HEK293T (cell line): ENCODE measurements at regions not wholly inside any gene's neighbourhood (a gene's known extent, or its start where the extent isn't known, plus 50 kb on each side); places are given as distances from the start of the nearest gene placed in this dataset.

Source experiments
- ARNT ChIP-seq: fragments of 450-650 bp; IDR thresholded peaks from 2 replicates; pipeline ENCODE4 v1.6.1; 2017; ENCODE audit warnings: mild to moderate bottlenecking
- BHLHE40 ChIP-seq: fragments of 450-650 bp; IDR thresholded peaks from 2 replicates; pipeline ENCODE4 v1.6.1; 2016; ENCODE audit warnings: mild to moderate bottlenecking, moderate library complexity, borderline replicate concordance
- ELF4 ChIP-seq: fragments of 450-650 bp; IDR thresholded peaks from 2 replicates; pipeline ENCODE4 v1.6.1; 2017; ENCODE audit warnings: antibody characterized with exemption
- FOXA1 ChIP-seq: fragments of 450-650 bp; IDR thresholded peaks from 2 replicates; pipeline ENCODE4 v1.6.1; 2016; ENCODE audit warnings: mild to moderate bottlenecking
- FOXK2 ChIP-seq: fragments of 450-650 bp; IDR thresholded peaks from 2 replicates; pipeline ENCODE4 v1.6.1; 2016; ENCODE audit warnings: mild to moderate bottlenecking
- FOXM1 ChIP-seq: fragments of 450-650 bp; IDR thresholded peaks from 2 replicates; pipeline ENCODE4 v1.6.1; 2017; ENCODE audit warnings: mild to moderate bottlenecking, borderline replicate concordance
- L3MBTL2 ChIP-seq: fragments of 450-650 bp; conservative IDR thresholded peaks from 2 replicates; pipeline ENCODE4 v1.6.1; 2016; ENCODE audit warnings: mild to moderate bottlenecking
- NFRKB ChIP-seq: fragments of 450-650 bp; IDR thresholded peaks from 2 replicates; pipeline ENCODE4 v1.6.1; 2016; ENCODE audit warnings: mild to moderate bottlenecking, moderate library complexity
- SP1 ChIP-seq: fragments of 450-650 bp; IDR thresholded peaks from 2 replicates; pipeline ENCODE4 v1.6.1; 2017
- SUZ12 ChIP-seq: fragments of 450-650 bp; IDR thresholded peaks from 2 replicates; pipeline ENCODE4 v1.6.1; 2016; ENCODE audit warnings: mild to moderate bottlenecking
- TARDBP ChIP-seq: fragments of 450-650 bp; IDR thresholded peaks from 2 replicates; pipeline ENCODE4 v1.6.1; 2016
- ZNF384 ChIP-seq: fragments of 450-650 bp; IDR thresholded peaks from 2 replicates; pipeline ENCODE4 v1.6.1; 2016

- TF ChIP-seq FOXK2, result no peak
- TF ChIP-seq SP1, result no peak
- TF ChIP-seq FOXM1, result no peak
- no peak for TF ChIP-seq TARDBP
- no peak for TF ChIP-seq NFRKB
- TF ChIP-seq ELF4, result no peak
- no peak for TF ChIP-seq ZNF384
- TF ChIP-seq ARNT, result no peak
- TF ChIP-seq BHLHE40, result no peak
- TF ChIP-seq L3MBTL2, result no peak
- no peak for TF ChIP-seq FOXA1
- TF ChIP-seq SUZ12, result no peak
Measured at GRCh38 chr7:92916770-92917224, 80.4 kb upstream of the CDK6 start.
